IPS-20b (cell line): ENCODE measurements at regions not wholly inside any gene's neighbourhood (a gene's known extent, or its start where the extent isn't known, plus 50 kb on each side); places are given as distances from the start of the nearest gene placed in this dataset.
A peak's percentile ranks its signal among the peaks of the same experiment; 100 is the strongest.

Source experiments
- H3K27ac ChIP-seq: one replicate; pipeline ENCODE4 v1.5.1; 2013; ENCODE audit warnings: low read length
- H3K27me3 ChIP-seq: 2 replicates; pipeline ENCODE4 v1.6.1; 2013; ENCODE audit warnings: mild to moderate bottlenecking, low read length, inconsistent platforms; ENCODE audit not compliant: insufficient read depth
- H3K36me3 ChIP-seq: 2 replicates; pipeline ENCODE4 v1.6.1; 2013; ENCODE audit warnings: low read depth, mild to moderate bottlenecking, inconsistent platforms, low read length, moderate library complexity; ENCODE audit not compliant: insufficient read depth
- H3K4me1 ChIP-seq: 2 replicates; pipeline ENCODE4 v1.6.1; 2013; ENCODE audit warnings: mild to moderate bottlenecking, control low read depth, inconsistent platforms, low read length, moderate library complexity; ENCODE audit not compliant: insufficient read depth
- H3K4me3 ChIP-seq: 2 replicates; pipeline ENCODE4 v1.5.1; 2013; ENCODE audit warnings: mild to moderate bottlenecking, low read length, inconsistent platforms
- H3K9ac ChIP-seq: 2 replicates; pipeline ENCODE4 v1.6.1; 2013; ENCODE audit warnings: low read depth, mild to moderate bottlenecking, inconsistent platforms, low read length, moderate library complexity
- H3K9me3 ChIP-seq: 2 replicates; pipeline ENCODE4 v1.6.1; 2013; ENCODE audit warnings: mild to moderate bottlenecking, low read depth, low read length, inconsistent platforms; ENCODE audit not compliant: insufficient read depth

- Histone ChIP-seq H3K27ac (no peak overlapping the region), H3K9ac (no peak overlapping the region), H3K4me3 (no peak overlapping the region), H3K36me3 (no peaks in the 10 kb centered on the region), H3K4me1 (no peaks in the 10 kb centered on the region), H3K9me3 (peaks cover 85% of the 10 kb centered on the region), H3K27me3 (no peaks in the 10 kb centered on the region)
These were observed 925.4 kb upstream of the ZNF722 start for GRCh38 chr7:63073286-63073685.

- no peaks in the 10 kb centered on the region for H3K27me3 ChIP-seq
- H3K4me1 ChIP-seq, result no peaks in the 10 kb centered on the region
- H3K36me3 ChIP-seq, result no peaks in the 10 kb centered on the region
- no peak overlapping the region for H3K4me3 ChIP-seq
- H3K9me3 ChIP-seq, result peaks cover 86% of the 10 kb centered on the region
- no peak overlapping the region for H3K9ac ChIP-seq
- no peak overlapping the region for H3K27ac ChIP-seq
These were observed 924.9 kb upstream of the ZNF722 start for GRCh38 chr7:63073736-63074135.

- Histone ChIP-seq H3K9ac (no peak overlapping the region), H3K27me3 (no peaks in the 10 kb centered on the region), H3K9me3 (peaks cover 89% of the 10 kb centered on the region), H3K27ac (no peak overlapping the region), H3K4me3 (no peak overlapping the region), H3K4me1 (no peaks in the 10 kb centered on the region), H3K36me3 (no peaks in the 10 kb centered on the region)
These were observed 920.8 kb upstream of the ZNF722 start for GRCh38 chr7:63077841-63078240.

GRCh38 chr7:63080406-63080805 lies 918.2 kb upstream of the ZNF722 start:
- H3K4me1 ChIP-seq, result no peaks in the 10 kb centered on the region
- H3K9me3 ChIP-seq, result peaks cover 93% of the 10 kb centered on the region
- H3K27me3 ChIP-seq, result no peaks in the 10 kb centered on the region

GRCh38 chr7:63080831-63081230 lies 917.8 kb upstream of the ZNF722 start:
- no peak overlapping the region for H3K9ac ChIP-seq
- no peak overlapping the region for H3K4me3 ChIP-seq
- H3K4me1 ChIP-seq, result no peaks in the 10 kb centered on the region
- no peaks in the 10 kb centered on the region for H3K27me3 ChIP-seq
- H3K36me3 ChIP-seq, result no peaks in the 10 kb centered on the region
- H3K27ac ChIP-seq, result no peak overlapping the region
- peaks cover 90% of the 10 kb centered on the region for H3K9me3 ChIP-seq

More at GRCh38 chr7:63080406-63080805, 918.2 kb upstream of the ZNF722 start:
- Histone ChIP-seq H3K27ac (no peak overlapping the region), H3K9ac (no peak overlapping the region), H3K36me3 (no peaks in the 10 kb centered on the region), H3K4me3 (no peak overlapping the region)

- H3K9ac ChIP-seq, result no peak overlapping the region
- H3K27me3 ChIP-seq, result no peaks in the 10 kb centered on the region
- H3K4me1 ChIP-seq, result no peaks in the 10 kb centered on the region
- H3K36me3 ChIP-seq, result no peaks in the 10 kb centered on the region
- peak overlapping the region; percentile 22; the same call in 1 of the 2 replicates for H3K4me3 ChIP-seq
- peaks cover 88% of the 10 kb centered on the region for H3K9me3 ChIP-seq
- H3K27ac ChIP-seq, result no peak overlapping the region
These were observed 911.0 kb upstream of the ZNF722 start for GRCh38 chr7:63087575-63088190.

GRCh38 chr7:63092951-63093350 lies 905.7 kb upstream of the ZNF722 start:
- H3K4me1 ChIP-seq, result no peaks in the 10 kb centered on the region
- no peak overlapping the region for H3K9ac ChIP-seq
- H3K4me3 ChIP-seq, result no peak overlapping the region
- peaks cover 83% of the 10 kb centered on the region for H3K9me3 ChIP-seq
- H3K36me3 ChIP-seq, result no peaks in the 10 kb centered on the region
- no peak overlapping the region for H3K27ac ChIP-seq
- H3K27me3 ChIP-seq, result no peaks in the 10 kb centered on the region

GRCh38 chr7:63093481-63093880 lies 905.2 kb upstream of the ZNF722 start:
- Histone ChIP-seq H3K27ac (no peak overlapping the region), H3K4me1 (no peaks in the 10 kb centered on the region), H3K9me3 (peaks cover 83% of the 10 kb centered on the region), H3K4me3 (no peak overlapping the region), H3K9ac (no peak overlapping the region), H3K27me3 (no peaks in the 10 kb centered on the region), H3K36me3 (no peaks in the 10 kb centered on the region)

GRCh38 chr7:63096141-63096540 lies 902.5 kb upstream of the ZNF722 start:
- Histone ChIP-seq H3K9me3 (peaks cover 85% of the 10 kb centered on the region), H3K36me3 (no peaks in the 10 kb centered on the region), H3K9ac (no peak overlapping the region), H3K27ac (no peak overlapping the region), H3K4me1 (no peaks in the 10 kb centered on the region), H3K4me3 (no peak overlapping the region), H3K27me3 (no peaks in the 10 kb centered on the region)

- Histone ChIP-seq H3K9me3 (peaks cover 90% of the 10 kb centered on the region), H3K27ac (no peak overlapping the region), H3K4me1 (no peaks in the 10 kb centered on the region), H3K4me3 (no peak overlapping the region), H3K27me3 (no peaks in the 10 kb centered on the region), H3K36me3 (no peaks in the 10 kb centered on the region), H3K9ac (no peak overlapping the region)
These were observed 894.0 kb upstream of the ZNF722 start for GRCh38 chr7:63104666-63105065.

- Histone ChIP-seq H3K27me3 (no peaks in the 10 kb centered on the region), H3K4me3 (no peak overlapping the region), H3K27ac (no peak overlapping the region), H3K4me1 (no peaks in the 10 kb centered on the region), H3K9me3 (peaks cover 86% of the 10 kb centered on the region), H3K9ac (no peak overlapping the region), H3K36me3 (no peaks in the 10 kb centered on the region)
These were observed 892.7 kb upstream of the ZNF722 start for GRCh38 chr7:63105978-63106377.

GRCh38 chr7:63106506-63107388 lies 891.9 kb upstream of the ZNF722 start:
- Histone ChIP-seq H3K9me3 (peaks cover 87% of the 10 kb centered on the region), H3K4me3 (no peak overlapping the region), H3K4me1 (no peaks in the 10 kb centered on the region), H3K9ac (no peak overlapping the region), H3K36me3 (no peaks in the 10 kb centered on the region), H3K27me3 (no peaks in the 10 kb centered on the region), H3K27ac (no peak overlapping the region)
